Fibroblast of mammary gland (primary cell): ENCODE measurements at regions not wholly inside any gene's neighbourhood (a gene's known extent, or its start where the extent isn't known, plus 50 kb on each side); places are given as distances from the start of the nearest gene placed in this dataset.

Experiments
- DNase-seq: peaks from one replicate; pipeline ENCODE4 v3.0.0-alpha.2; 2010; ENCODE audit warnings: low read depth
- H3K4me3 ChIP-seq: 2 replicates; pipeline ENCODE4 v1.5.1; 2011; ENCODE audit warnings: low read depth, mild to moderate bottlenecking, low read length, moderate library complexity; ENCODE audit not compliant: control insufficient read depth
- TF ChIP-seq, protein P1 (sequence below): conservative IDR thresholded peaks from 2 replicates; pipeline ENCODE4 v1.5.1; 2011; ENCODE audit warnings: low read depth, low read length, inconsistent platforms; ENCODE audit not compliant: control insufficient read depth, insufficient read depth

DNA sequence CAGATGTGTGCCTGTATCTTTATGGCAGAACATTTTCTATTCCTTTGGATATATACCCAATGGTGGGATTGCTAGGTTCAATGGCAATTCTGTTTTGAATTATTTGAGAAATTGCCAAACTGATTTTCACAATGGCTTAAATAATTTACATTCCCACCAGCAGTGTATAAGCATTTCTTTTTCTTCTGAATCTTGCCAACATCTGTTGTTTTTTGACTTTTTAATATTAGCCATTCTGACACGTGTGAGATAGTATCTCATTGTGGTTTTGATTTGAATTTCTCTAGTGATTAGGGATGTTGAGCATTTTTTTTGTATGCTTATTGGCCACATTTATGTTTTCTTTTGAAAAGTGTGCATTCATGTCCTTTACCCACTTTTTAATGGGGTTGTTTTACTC, 864.3 kb upstream of the ADAMTS5 start:
- no peak for DNase-seq
- TF ChIP-seq, protein P1, sequence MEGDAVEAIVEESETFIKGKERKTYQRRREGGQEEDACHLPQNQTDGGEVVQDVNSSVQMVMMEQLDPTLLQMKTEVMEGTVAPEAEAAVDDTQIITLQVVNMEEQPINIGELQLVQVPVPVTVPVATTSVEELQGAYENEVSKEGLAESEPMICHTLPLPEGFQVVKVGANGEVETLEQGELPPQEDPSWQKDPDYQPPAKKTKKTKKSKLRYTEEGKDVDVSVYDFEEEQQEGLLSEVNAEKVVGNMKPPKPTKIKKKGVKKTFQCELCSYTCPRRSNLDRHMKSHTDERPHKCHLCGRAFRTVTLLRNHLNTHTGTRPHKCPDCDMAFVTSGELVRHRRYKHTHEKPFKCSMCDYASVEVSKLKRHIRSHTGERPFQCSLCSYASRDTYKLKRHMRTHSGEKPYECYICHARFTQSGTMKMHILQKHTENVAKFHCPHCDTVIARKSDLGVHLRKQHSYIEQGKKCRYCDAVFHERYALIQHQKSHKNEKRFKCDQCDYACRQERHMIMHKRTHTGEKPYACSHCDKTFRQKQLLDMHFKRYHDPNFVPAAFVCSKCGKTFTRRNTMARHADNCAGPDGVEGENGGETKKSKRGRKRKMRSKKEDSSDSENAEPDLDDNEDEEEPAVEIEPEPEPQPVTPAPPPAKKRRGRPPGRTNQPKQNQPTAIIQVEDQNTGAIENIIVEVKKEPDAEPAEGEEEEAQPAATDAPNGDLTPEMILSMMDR, result no peak
- no peak overlapping the region for H3K4me3 ChIP-seq

DNA sequence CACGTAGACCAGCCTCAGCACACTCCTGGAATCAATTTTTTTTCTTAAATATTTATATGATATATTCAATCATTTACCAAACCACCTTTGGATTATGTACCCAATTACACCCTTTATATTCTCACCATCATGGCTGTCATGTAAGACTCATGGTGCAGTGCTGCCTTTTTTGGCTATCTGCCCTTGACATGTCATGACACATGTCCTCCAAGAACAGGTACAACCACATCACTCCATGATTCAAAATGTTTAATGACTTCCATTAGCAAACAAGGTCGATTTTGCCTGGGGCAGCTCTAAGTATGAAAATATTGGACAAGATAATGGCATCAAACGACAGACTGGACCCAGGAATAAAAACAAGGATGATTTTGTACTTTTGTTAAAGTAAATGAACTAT, 861.1 kb upstream of the ADAMTS5 start:
- no peak overlapping the region for H3K4me3 ChIP-seq
- TF ChIP-seq, protein P1, result no peak
- DNase-seq, result no peak

DNA sequence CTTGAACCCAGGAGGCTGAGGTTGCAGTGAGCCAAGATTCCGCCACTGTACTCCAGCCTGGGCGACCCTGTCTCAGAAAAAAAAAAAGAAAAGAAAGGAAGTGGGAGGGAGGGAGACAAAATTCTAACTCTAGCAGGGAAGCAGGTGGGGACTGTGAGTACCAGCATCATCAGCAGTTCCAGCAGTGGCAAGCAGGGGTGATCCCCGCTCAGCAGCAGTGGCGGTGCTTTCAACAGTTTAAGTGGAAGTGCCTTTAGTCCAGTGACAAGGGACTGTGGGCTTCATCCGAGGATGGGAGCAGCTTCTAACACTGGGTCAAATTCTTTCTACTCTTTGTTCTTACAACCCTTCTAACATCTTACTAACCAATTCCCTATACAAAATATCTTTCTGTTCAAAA, 858.1 kb upstream of the ADAMTS5 start:
- no peak for DNase-seq
- TF ChIP-seq, protein P1, result no peak
- H3K4me3 ChIP-seq, result no peak overlapping the region

DNA sequence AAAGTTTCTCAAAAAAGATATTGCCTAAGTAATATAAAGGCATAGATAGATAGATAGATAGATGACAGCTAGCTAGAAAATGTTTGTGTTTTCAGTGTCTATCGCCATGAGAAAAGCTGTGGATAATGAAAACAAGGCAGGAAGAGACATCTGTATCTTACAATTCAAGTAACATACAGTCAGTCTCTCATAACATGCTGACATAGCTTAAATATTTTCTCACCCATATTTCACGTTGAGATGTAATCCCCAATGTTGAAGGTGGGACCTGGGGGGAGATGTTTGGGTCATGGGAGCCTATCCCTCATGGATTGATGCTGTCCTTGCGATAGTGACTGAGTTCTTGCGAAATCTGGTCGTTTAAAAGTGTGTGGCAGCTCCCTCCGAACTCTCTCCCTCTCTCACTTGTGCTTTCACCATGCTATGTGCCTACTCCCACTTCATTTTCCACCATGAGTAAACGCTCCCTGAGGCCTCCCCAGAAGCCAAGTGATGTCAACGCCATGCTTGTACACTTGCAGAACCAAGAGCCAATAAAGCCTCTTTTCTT, 856.8 kb upstream of the ADAMTS5 start:
- no peak for DNase-seq
- H3K4me3 ChIP-seq, result no peak overlapping the region
- TF ChIP-seq, protein P1, result no peak

DNA sequence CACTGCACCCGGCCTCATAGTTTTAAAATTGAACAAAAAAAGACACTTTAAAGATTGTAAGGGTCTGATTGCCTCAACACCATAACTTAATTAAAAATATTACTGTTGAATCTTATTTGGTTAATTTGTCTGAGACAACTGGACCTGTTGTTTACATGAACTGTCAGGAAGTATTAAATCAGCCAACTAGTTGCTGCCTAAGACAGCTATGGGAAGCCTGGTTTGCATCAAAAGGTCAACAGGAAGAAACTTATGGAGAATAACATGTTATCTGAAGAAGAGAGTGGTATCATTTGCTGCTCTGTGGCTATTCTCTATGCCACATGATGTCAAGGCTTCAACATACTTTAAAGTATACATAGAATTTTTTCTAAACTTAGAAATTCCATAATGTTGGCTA, 853.5 kb upstream of the ADAMTS5 start:
- no peak overlapping the region for H3K4me3 ChIP-seq
- DNase-seq, result no peak
- TF ChIP-seq, protein P1, result no peak

DNA sequence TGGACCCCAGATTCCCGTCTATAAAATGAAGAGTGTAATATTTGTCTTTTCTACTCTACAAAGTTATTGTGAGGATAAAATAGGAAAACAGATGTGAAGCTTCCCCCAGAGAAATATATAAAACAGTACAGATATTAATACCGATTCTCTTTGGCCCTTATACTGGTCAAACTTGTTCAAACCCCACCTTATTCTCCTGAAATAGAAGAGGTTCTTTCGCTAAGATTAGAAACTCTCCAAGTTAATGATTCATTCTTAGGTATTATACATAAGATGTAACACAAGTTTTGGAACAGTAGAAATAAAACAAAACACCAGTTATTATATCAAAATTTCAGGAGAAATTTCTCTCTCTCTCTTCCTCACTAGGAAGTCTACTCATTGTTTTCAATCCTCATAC, 852.4 kb upstream of the ADAMTS5 start:
- TF ChIP-seq, protein P1, result no peak
- no peak overlapping the region for H3K4me3 ChIP-seq
- no peak for DNase-seq

DNA sequence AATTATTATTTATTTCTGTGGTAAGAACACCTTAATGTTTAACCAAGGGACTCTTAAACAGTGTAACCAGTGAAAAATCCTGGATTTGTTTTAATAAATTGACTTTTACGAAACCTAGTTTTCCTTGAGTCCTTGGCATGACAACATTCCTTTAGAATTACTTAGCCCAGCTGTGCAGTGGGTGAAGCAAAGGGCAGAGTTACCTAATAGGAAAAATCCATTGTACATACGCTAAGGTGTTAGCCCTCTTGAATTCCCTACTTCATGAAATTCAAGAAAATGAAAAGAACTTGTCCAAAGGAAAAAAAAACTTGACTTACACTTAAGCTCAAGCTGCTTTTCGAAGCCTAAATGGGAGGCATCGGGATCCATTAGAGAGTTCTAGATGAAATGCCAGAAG, 852.0 kb upstream of the ADAMTS5 start:
- TF ChIP-seq, protein P1, result no peak
- H3K4me3 ChIP-seq, result no peak overlapping the region
- DNase-seq, result no peak
